Kidney (tissue), 13 donors: ENCODE measurements at regions not wholly inside any gene's neighbourhood (a gene's known extent, or its start where the extent isn't known, plus 50 kb on each side); places are given as distances from the start of the nearest gene placed in this dataset.

Experiments
- DNase-seq, 5 donors: peaks; one replicate each; pipeline ENCODE4 v3.0.0-alpha.2; 2013 to 2020
- FAIRE-seq: peaks from 2 replicates; lab custom pipeline; 2012; peaks lifted over from hg19 to GRCh38; lab: Jason Lieb, UNC
- H3K27ac ChIP-seq, 2 donors: one replicate each; pipeline ENCODE4 v1.7.0; 2013; ENCODE audit warnings: low read depth in 2 of 2, low read length in 2 of 2, inconsistent platforms in 1 of 2
- H3K27me3 ChIP-seq: one replicate; pipeline ENCODE4 v1.7.1; 2013; ENCODE audit warnings: low read length, inconsistent platforms; ENCODE audit not compliant: control insufficient read depth, insufficient read depth
- H3K36me3 ChIP-seq, 3 donors: one replicate each; pipeline versions ENCODE4 v1.7.0 to v1.7.1; 2013; ENCODE audit warnings: low read length in 3 of 3, control low read depth in 1 of 3, inconsistent platforms in 1 of 3; ENCODE audit not compliant: insufficient read depth in 3 of 3, control insufficient read depth in 2 of 3
- H3K4me1 ChIP-seq, 3 donors: one replicate each; pipeline versions ENCODE4 v1.7.0 to v1.7.1; 2013; ENCODE audit warnings: low read length in 3 of 3, inconsistent platforms in 1 of 3, low read depth in 1 of 3; ENCODE audit not compliant: control insufficient read depth in 2 of 3, insufficient read depth in 2 of 3
- H3K4me3 ChIP-seq, 3 donors: one replicate each; pipeline versions ENCODE4 v1.7.0 to v1.8.1; 2013; ENCODE audit warnings: low read length in 3 of 3, control low read depth in 1 of 3, inconsistent platforms in 1 of 3
- H3K9ac ChIP-seq, 3 donors: one replicate each; pipeline versions ENCODE4 v1.7.0 to v1.7.1; 2013; ENCODE audit warnings: low read length in 3 of 3, control low read depth in 1 of 3, inconsistent platforms in 1 of 3
- H3K9me3 ChIP-seq, 3 donors: one replicate each; pipeline versions ENCODE4 v1.7.0 to v1.7.1; 2013; ENCODE audit warnings: low read length in 3 of 3, control low read depth in 1 of 3, inconsistent platforms in 1 of 3; ENCODE audit not compliant: control insufficient read depth in 2 of 3, insufficient read depth in 1 of 3
- CTCF ChIP-seq: IDR thresholded peaks from 3 replicates; pipeline ENCODE4 v1.5.1; 2012; ENCODE audit warnings: mild to moderate bottlenecking, moderate library complexity, borderline replicate concordance; ENCODE audit not compliant: insufficient read depth; ENCODE audit errors: extremely low read depth
- intact Hi-C: fragments of 100-400 bp; cut with DNase I; formaldehyde crosslinking; loops from one replicate; pipeline ENCODE4 v1.11.1; 2022
- donor health status: control.
- donor health status: control.
- donor health status: control.
- donor health status: control.
- donor health status: control.
- donor health status: DM: yes; HTN: yes; CAD: no.
- donor health status: Normal renal cell carcinoma (clear cell type).

- TF ChIP-seq CTCF: no peak
- DNase-seq: no peak
- Histone ChIP-seq H3K27ac (no peak overlapping the region), H3K4me1 (no peaks in the 10 kb centered on the region), H3K27me3 (no peaks in the 10 kb centered on the region), H3K4me3 (no peak overlapping the region), H3K9me3 (no peaks in the 10 kb centered on the region), H3K36me3 (no peaks in the 10 kb centered on the region), H3K9ac (no peak overlapping the region)
- intact Hi-C loops: no loop called here
- FAIRE-seq: no peak
These were observed 81.0 kb downstream of the AVPR1A start for GRCh38 chr12:63069860-63070617.

- TF ChIP-seq CTCF: peak; percentile 41
- H3K27me3 ChIP-seq: no peaks in the 10 kb centered on the region
- DNase-seq: peak in 2 of 5 donors; percentile 82 to 87
- intact Hi-C loops: no loop called here
- H3K4me3 ChIP-seq: no peak overlapping the region
- no peak overlapping the region for H3K27ac ChIP-seq
- no peaks in the 10 kb centered on the region for H3K4me1 ChIP-seq
- no peaks in the 10 kb centered on the region for H3K9me3 ChIP-seq
- peak; percentile 83 for FAIRE-seq
- no peaks in the 10 kb centered on the region for H3K36me3 ChIP-seq
- H3K9ac ChIP-seq: no peak overlapping the region
These were observed 82.1 kb downstream of the AVPR1A start for GRCh38 chr12:63068857-63069442.

- FAIRE-seq: no peak
- no peak overlapping the region for H3K27ac ChIP-seq
These were observed 84.2 kb downstream of the AVPR1A start for GRCh38 chr12:63066782-63067181.

More at GRCh38 chr12:63066782-63067181, 84.2 kb downstream of the AVPR1A start:
- Histone ChIP-seq H3K9ac (no peak overlapping the region), H3K36me3 (no peaks in the 10 kb centered on the region), H3K9me3 (no peaks in the 10 kb centered on the region), H3K4me3 (no peak overlapping the region), H3K4me1 (no peaks in the 10 kb centered on the region), H3K27me3 (no peaks in the 10 kb centered on the region)
- DNase-seq: peak in 4 of 5 donors; percentile 47 to 64 (median 51)
- TF ChIP-seq CTCF: no peak
- intact Hi-C loops: no loop called here
